Loucy (cell line): ENCODE measurements at regions not wholly inside any gene's neighbourhood (a gene's known extent, or its start where the extent isn't known, plus 50 kb on each side); places are given as distances from the start of the nearest gene placed in this dataset.

ENCODE experiments used
- H2AFZ ChIP-seq: fragments of 200-600 bp; sonication (generic); 2 replicates; pipeline ENCODE4 v1.6.0; 2016; ENCODE audit warnings: antibody characterized with exemption, mild to moderate bottlenecking, low read length, moderate library complexity
- H3F3A ChIP-seq: fragments of 200-600 bp; 2 replicates; pipeline ENCODE4 v1.6.0; 2016; ENCODE audit warnings: antibody characterized with exemption, low read depth, mild to moderate bottlenecking
- H3K27me3 ChIP-seq: fragments of 200-600 bp; sonication (generic); 2 replicates; pipeline ENCODE4 v1.6.1; 2014; ENCODE audit warnings: low read length, mild to moderate bottlenecking; ENCODE audit not compliant: insufficient read depth, poor library complexity, severe bottlenecking
- H3K36me3 ChIP-seq: fragments of 200-600 bp; sonication (generic); 2 replicates; pipeline ENCODE4 v1.6.1; 2016; ENCODE audit warnings: low read length; ENCODE audit not compliant: insufficient read depth
- H3K4me1 ChIP-seq: fragments of 200-600 bp; sonication (generic); 2 replicates; pipeline ENCODE4 v1.5.1; 2014; ENCODE audit warnings: low read length, mild to moderate bottlenecking; ENCODE audit not compliant: insufficient read depth, poor library complexity, severe bottlenecking
- H3K4me2 ChIP-seq: fragments of 200-600 bp; sonication (generic); 2 replicates; pipeline ENCODE4 v1.6.0; 2014; ENCODE audit warnings: antibody characterized with exemption, low read length, low read depth, mild to moderate bottlenecking; ENCODE audit not compliant: poor library complexity, severe bottlenecking
- H3K4me3 ChIP-seq: fragments of 200-600 bp; sonication (generic); 2 replicates; pipeline ENCODE4 v1.5.1; 2014; ENCODE audit warnings: low read length, mild to moderate bottlenecking, mixed read lengths; ENCODE audit not compliant: poor library complexity, severe bottlenecking
- H3K79me2 ChIP-seq: fragments of 200-600 bp; sonication (generic); 2 replicates; pipeline ENCODE4 v1.6.1; 2014; ENCODE audit warnings: low read length; ENCODE audit not compliant: insufficient read depth
- H3K9ac ChIP-seq: fragments of 200-600 bp; sonication (generic); 2 replicates; pipeline ENCODE4 v1.6.0; 2014; ENCODE audit warnings: mild to moderate bottlenecking, low read depth, low read length, moderate library complexity; ENCODE audit not compliant: poor library complexity, severe bottlenecking
- H3K9me2 ChIP-seq: fragments of 200-600 bp; sonication (generic); replicated peaks from 2 replicates; pipeline ENCODE4 v1.6.1; 2016; ENCODE audit warnings: low read depth, low read length, mixed read lengths
- H3K9me3 ChIP-seq: fragments of 200-600 bp; sonication (generic); 2 replicates; pipeline ENCODE4 v1.6.1; 2014; ENCODE audit warnings: mild to moderate bottlenecking, antibody characterized with exemption, low read length, low read depth; ENCODE audit not compliant: insufficient read depth
- H4K20me1 ChIP-seq: fragments of 200-600 bp; sonication (generic); 2 replicates; pipeline ENCODE4 v1.6.0; 2014; ENCODE audit warnings: antibody characterized with exemption, low read length, mild to moderate bottlenecking; ENCODE audit not compliant: insufficient read depth, poor library complexity, severe bottlenecking
- EZH2phosphoT487 ChIP-seq: fragments of 200-600 bp; IDR thresholded peaks from 2 replicates; pipeline ENCODE4 v1.6.1; 2018; ENCODE audit warnings: antibody characterized with exemption, mild to moderate bottlenecking, moderate library complexity, borderline replicate concordance
- TF ChIP-seq, protein P1 (sequence below): fragments of 200-600 bp; sonication (generic); conservative IDR thresholded peaks from 2 replicates; pipeline ENCODE4 v1.5.1; 2014; ENCODE audit warnings: mild to moderate bottlenecking, antibody characterized with exemption, low read length

DNA sequence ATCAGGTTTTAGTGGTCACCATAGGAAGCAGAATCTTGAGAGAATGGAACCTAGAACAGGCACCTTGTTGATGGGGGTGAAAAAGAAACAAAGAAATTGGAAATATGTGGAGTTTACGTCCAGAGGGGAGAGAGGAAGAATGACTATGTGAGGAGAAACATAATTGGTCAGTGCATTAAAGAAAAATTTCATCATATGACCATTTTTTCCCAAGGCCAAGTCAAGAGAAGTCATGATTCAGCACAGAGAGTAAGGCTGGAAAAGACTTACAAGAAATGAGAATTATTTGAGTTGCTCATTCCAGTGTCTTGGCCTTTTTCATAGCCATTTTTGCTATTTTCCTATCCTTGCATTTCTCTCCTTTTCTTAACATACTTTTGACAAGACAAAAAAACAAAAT is 421.7 kb downstream of the EFNB2 start:
- Histone ChIP-seq H3K4me3 (no peak overlapping the region), H3K9me2 (no peaks in the 10 kb centered on the region), H3F3A (no peaks in the 10 kb centered on the region), H3K9me3 (no peaks in the 10 kb centered on the region), H3K79me2 (no peaks in the 10 kb centered on the region), H2AFZ (no peak overlapping the region), H3K27me3 (no peaks in the 10 kb centered on the region), H3K4me2 (no peak overlapping the region), H3K9ac (no peak overlapping the region), H3K4me1 (no peaks in the 10 kb centered on the region), H3K36me3 (no peaks in the 10 kb centered on the region), H4K20me1 (no peaks in the 10 kb centered on the region)
- TF ChIP-seq, protein P1, sequence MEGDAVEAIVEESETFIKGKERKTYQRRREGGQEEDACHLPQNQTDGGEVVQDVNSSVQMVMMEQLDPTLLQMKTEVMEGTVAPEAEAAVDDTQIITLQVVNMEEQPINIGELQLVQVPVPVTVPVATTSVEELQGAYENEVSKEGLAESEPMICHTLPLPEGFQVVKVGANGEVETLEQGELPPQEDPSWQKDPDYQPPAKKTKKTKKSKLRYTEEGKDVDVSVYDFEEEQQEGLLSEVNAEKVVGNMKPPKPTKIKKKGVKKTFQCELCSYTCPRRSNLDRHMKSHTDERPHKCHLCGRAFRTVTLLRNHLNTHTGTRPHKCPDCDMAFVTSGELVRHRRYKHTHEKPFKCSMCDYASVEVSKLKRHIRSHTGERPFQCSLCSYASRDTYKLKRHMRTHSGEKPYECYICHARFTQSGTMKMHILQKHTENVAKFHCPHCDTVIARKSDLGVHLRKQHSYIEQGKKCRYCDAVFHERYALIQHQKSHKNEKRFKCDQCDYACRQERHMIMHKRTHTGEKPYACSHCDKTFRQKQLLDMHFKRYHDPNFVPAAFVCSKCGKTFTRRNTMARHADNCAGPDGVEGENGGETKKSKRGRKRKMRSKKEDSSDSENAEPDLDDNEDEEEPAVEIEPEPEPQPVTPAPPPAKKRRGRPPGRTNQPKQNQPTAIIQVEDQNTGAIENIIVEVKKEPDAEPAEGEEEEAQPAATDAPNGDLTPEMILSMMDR, result no peak
- TF ChIP-seq EZH2phosphoT487, result no peak

DNA sequence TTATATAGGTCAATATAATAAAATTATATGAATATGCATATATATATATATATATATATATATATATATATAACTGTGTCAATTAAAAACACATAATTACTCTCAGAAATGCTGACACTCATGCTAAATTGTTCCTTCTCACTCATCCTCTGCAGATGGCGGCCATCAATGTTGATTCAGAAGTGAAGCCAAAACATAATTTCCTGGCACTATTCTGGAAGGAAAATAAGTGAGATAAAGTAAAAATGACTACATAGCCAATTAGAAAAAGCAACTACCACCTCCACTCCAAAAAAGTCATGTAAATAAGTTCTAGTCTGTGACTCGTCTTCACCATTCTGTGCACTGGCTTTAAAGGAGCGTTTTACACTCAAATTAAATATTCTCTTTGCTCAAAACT is 423.3 kb downstream of the EFNB2 start:
- Histone ChIP-seq H3K4me1 (no peaks in the 10 kb centered on the region), H3K36me3 (no peaks in the 10 kb centered on the region), H3K79me2 (no peaks in the 10 kb centered on the region)

DNA sequence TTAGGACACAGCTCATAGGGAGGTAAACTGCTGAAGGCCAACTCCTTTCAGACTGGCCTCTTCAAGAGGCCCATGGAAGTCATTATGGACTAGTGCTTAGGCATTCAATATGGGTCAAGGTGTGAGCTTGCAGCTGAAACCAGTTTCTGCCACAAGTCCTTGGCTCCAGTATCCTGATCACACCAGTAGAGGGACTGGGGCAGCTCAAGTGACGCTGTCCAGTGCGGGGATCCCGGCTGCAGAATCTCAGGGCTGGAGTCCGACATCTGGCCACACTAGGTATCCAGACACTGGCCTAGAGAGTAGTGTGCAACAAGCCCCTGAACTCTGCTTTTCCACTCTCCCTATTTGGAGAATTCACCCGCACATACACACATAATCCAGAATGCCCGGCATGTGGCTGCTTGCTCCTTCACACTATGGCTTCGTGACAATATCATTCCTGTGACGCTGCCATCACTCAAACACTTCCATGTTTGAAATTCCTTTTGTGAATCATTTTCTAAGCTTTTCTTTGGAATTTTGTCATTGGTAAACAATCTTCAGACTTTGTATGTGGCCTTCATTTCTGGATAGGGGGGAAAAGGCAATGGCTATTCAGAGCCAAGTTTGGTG is 425.1 kb downstream of the EFNB2 start:
- Histone ChIP-seq H3K27me3 (no peaks in the 10 kb centered on the region), H3K4me2 (no peak overlapping the region), H3K79me2 (no peaks in the 10 kb centered on the region), H3F3A (no peaks in the 10 kb centered on the region), H3K9ac (no peak overlapping the region), H3K9me3 (no peaks in the 10 kb centered on the region), H3K36me3 (no peaks in the 10 kb centered on the region), H2AFZ (no peak overlapping the region), H3K4me3 (no peak overlapping the region), H3K4me1 (no peaks in the 10 kb centered on the region), H3K9me2 (no peaks in the 10 kb centered on the region), H4K20me1 (no peaks in the 10 kb centered on the region)
- TF ChIP-seq, protein P1, result no peak
- TF ChIP-seq EZH2phosphoT487, result no peak

More for the DNA sequence above, 423.3 kb downstream of the EFNB2 start:
- Histone ChIP-seq H4K20me1 (no peaks in the 10 kb centered on the region), H3K27me3 (no peaks in the 10 kb centered on the region), H3K4me2 (no peak overlapping the region), H3K4me3 (no peak overlapping the region), H3K9me2 (no peaks in the 10 kb centered on the region), H3K9ac (no peak overlapping the region), H2AFZ (no peak overlapping the region), H3F3A (no peaks in the 10 kb centered on the region), H3K9me3 (no peaks in the 10 kb centered on the region)
- TF ChIP-seq EZH2phosphoT487, result no peak
- TF ChIP-seq, protein P1, result no peak
